ENCODE measurements at regions not wholly inside any gene's neighbourhood (a gene's known extent, or its start where the extent isn't known, plus 50 kb on each side); places are given as distances from the start of the nearest gene placed in this dataset.

DNA sequence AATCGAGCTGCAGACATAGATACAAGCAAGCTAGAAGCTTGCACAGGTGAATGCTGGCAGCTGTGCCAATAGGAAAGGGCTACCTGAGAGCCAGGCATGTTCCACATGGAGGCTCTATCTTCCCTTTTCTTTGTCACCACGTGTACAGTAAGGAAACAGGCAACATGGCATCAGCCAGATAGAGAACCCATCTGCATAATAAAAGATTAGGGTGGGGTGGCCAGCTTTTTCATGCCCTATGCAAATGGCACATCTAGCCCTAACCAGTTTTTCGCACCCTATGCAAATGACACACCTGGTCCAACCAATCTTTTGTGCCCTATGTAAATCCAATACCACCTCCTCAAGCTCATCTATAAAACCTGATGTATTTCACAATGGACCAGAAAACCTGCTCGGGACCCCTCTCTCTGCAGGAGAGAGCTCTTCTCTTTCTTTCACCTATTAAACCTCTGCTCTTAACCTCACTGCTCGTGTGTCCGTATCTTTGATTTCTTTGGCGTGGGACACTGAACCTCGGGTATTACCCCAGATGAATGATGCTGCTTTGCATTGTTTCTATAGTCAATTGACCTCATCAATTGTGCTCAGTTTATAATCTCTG is 93.9 kb downstream of the SLC30A10 start:
- TF ChIP-seq JUN (CRISPR knock-in tag; IDR thresholded peaks at IDR 0.05) (no peak), RELA (CRISPR knock-in tag; IDR thresholded peaks at IDR 0.05) (no peak), TARDBP (CRISPR knock-in tag; IDR thresholded peaks at IDR 0.05) (no peak), SMAD1 (CRISPR knock-in tag; IDR thresholded peaks at IDR 0.05; ENCODE audit: borderline replicate concordance, low read depth) (no peak), EHMT2 (IDR thresholded peaks at IDR 0.05; ENCODE audit: borderline replicate concordance, low read depth, low read length) (no peak)
- TF ChIP-seq, protein P1, sequence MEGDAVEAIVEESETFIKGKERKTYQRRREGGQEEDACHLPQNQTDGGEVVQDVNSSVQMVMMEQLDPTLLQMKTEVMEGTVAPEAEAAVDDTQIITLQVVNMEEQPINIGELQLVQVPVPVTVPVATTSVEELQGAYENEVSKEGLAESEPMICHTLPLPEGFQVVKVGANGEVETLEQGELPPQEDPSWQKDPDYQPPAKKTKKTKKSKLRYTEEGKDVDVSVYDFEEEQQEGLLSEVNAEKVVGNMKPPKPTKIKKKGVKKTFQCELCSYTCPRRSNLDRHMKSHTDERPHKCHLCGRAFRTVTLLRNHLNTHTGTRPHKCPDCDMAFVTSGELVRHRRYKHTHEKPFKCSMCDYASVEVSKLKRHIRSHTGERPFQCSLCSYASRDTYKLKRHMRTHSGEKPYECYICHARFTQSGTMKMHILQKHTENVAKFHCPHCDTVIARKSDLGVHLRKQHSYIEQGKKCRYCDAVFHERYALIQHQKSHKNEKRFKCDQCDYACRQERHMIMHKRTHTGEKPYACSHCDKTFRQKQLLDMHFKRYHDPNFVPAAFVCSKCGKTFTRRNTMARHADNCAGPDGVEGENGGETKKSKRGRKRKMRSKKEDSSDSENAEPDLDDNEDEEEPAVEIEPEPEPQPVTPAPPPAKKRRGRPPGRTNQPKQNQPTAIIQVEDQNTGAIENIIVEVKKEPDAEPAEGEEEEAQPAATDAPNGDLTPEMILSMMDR (CRISPR knock-in tag; IDR thresholded peaks at IDR 0.05) = no peak
- TF ChIP-seq, protein P2, sequence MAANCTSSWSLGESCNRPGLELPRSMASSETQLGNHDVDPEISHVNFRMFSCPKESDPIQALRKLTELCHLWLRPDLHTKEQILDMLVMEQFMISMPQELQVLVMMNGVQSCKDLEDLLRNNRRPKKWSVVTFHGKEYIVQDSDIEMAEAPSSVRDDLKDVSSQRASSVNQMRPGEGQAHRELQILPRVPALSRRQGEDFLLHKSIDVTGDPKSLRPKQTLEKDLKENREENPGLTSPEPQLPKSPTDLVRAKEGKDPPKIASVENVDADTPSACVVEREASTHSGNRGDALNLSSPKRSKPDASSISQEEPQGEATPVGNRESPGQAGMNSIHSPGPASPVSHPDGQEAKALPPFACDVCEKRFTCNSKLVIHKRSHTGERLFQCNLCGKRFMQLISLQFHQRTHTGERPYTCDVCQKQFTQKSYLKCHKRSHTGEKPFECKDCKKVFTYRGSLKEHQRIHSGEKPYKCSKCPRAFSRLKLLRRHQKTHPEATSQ (CRISPR knock-in tag; IDR thresholded peaks at IDR 0.05; ENCODE audit: borderline replicate concordance) = no peak

Measured in HepG2 (cell line).